ENCODE measurements at regions not wholly inside any gene's neighbourhood (a gene's known extent, or its start where the extent isn't known, plus 50 kb on each side); places are given as distances from the start of the nearest gene placed in this dataset.

DNA sequence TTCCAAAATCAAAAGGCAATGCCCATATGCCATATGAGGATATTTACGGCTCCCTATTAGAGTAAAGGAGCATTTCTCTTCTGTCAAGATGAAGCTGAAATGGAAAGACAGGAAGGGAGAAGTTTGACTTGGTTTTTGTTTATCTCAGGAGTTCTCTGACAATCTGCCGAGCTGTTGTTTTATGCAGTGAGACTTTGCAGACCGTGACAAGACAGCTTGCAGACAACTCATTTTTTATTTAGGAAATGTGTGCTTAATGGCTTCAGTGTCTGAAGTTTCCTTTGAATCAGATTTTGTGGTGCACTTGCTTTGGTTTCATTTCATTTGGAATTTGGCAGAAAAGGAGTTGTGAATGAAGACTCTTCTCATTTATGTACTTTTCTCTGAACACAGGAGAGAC, 145.4 kb downstream of the C12orf50 start:
- Histone ChIP-seq H3K9me3 (no peaks in the 10 kb centered on the region), H3K27me3 (no peaks in the 10 kb centered on the region), H3K4me3 (no peak overlapping the region), H3K36me3 (no peaks in the 10 kb centered on the region), H3K4me1 (no peaks in the 10 kb centered on the region), H3K27ac (no peak overlapping the region), H4K20me1 (no peaks in the 10 kb centered on the region), H3K4me2 (peak overlapping the region; percentile 38), H3K9ac (no peak overlapping the region)
- no peak for TF ChIP-seq Cebpa-rat (IDR thresholded peaks at IDR 0.05)

DNA sequence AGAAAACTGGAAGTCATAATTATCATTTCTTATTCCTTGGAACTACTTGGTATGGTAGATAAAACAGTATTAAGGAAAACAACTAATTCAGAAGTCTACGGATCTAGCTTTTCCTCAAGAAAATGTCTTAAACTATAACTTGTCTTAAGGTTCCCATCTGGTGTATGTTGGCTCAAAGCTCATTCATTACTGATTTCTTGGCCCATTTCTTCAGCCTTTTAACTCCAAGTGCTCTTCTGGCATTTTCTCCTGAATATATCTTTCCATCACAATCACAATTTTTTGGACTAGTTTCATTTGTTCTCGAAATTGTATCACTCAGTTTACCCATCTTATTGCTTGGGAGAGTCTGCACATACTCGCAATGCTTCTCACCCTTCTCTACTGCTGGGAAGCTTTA, 150.1 kb downstream of the C12orf50 start:
- Histone ChIP-seq H3K4me1 (no peaks in the 10 kb centered on the region), H3K9ac (no peak overlapping the region), H4K20me1 (no peaks in the 10 kb centered on the region), H3K36me3 (no peaks in the 10 kb centered on the region), H3K4me2 (no peak overlapping the region), H3K27ac (no peak overlapping the region), H3K4me3 (no peak overlapping the region), H3K9me3 (no peaks in the 10 kb centered on the region), H3K27me3 (no peaks in the 10 kb centered on the region)
- no peak for TF ChIP-seq Cebpa-rat (IDR thresholded peaks at IDR 0.05)

DNA sequence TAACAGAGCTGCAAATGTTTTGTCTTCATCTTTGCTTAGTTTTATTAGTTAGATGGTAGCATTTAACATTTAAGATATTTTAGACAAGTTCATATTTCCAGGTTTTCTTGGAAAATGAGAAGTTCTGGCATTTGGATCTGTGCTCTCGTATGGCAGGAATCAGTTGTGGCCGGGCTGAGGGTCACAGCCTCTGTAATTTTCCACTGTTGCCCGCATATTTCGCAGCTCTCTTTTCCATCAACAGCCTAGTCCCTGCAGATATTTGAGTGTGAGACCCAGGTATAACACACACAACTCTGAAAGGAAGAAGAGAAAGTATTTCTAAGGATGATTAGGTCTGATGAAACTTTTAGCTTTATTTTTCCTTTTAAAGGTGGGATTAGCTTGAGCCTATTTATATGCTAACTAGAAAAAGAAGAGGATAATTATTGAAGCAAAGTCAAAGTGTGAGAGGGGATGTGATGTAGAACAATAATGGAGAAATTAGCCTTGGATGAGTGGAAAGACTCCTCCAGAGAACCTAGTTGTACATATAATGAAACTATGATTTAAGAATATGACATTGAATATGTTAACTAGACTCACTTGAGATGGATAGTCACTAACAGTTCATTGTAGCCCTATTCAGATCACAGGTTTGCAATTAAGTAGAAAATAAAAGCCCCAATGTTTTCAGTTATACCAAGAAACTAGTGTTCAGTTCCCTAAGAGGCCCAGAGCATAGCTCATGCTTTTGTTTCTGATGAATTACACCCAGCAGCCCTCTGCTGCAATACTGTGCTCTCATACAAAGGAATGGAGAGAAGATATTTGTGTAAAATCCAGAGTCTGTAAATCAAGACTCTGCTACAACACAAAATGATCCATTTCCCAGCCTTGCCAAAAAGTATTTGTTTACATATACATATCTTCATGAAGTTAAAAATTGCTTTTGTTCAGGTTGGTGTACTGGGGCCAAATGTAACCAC, 158.4 kb downstream of the C12orf50 start:
- Histone ChIP-seq H3K4me1 (no peaks in the 10 kb centered on the region), H3K27ac (no peak overlapping the region), H3K27me3 (no peaks in the 10 kb centered on the region), H3K4me3 (no peak overlapping the region), H3K36me3 (no peaks in the 10 kb centered on the region), H3K9me3 (no peaks in the 10 kb centered on the region), H3K9ac (no peak overlapping the region), H4K20me1 (no peaks in the 10 kb centered on the region), H3K4me2 (no peak overlapping the region)
- TF ChIP-seq Cebpa-rat (IDR thresholded peaks at IDR 0.05) = no peak

DNA sequence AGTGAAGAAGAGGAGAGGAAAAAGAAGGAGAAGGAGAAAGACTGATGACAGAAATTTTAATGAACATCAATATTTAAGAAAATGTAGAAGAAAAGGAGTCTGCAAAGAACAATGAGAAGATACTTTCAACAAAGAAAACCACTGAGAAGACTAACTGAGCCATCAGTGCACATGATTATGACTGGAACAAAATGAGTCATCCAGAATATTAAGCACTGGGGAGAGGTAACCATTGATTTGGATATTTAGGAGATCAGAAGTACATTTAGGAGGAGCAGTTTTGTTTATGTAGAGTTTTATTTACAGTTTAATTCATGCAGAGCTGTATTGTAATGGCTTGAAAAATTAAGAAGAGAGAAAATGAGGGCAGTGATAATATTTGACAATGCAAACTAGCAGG, 159.1 kb downstream of the C12orf50 start:
- Histone ChIP-seq H3K36me3 (no peaks in the 10 kb centered on the region), H3K4me1 (no peaks in the 10 kb centered on the region), H3K27me3 (no peaks in the 10 kb centered on the region), H3K27ac (no peak overlapping the region), H4K20me1 (no peaks in the 10 kb centered on the region), H3K9me3 (no peaks in the 10 kb centered on the region), H3K4me2 (no peak overlapping the region), H3K4me3 (no peak overlapping the region), H3K9ac (no peak overlapping the region)
- TF ChIP-seq Cebpa-rat (IDR thresholded peaks at IDR 0.05) = no peak

DNA sequence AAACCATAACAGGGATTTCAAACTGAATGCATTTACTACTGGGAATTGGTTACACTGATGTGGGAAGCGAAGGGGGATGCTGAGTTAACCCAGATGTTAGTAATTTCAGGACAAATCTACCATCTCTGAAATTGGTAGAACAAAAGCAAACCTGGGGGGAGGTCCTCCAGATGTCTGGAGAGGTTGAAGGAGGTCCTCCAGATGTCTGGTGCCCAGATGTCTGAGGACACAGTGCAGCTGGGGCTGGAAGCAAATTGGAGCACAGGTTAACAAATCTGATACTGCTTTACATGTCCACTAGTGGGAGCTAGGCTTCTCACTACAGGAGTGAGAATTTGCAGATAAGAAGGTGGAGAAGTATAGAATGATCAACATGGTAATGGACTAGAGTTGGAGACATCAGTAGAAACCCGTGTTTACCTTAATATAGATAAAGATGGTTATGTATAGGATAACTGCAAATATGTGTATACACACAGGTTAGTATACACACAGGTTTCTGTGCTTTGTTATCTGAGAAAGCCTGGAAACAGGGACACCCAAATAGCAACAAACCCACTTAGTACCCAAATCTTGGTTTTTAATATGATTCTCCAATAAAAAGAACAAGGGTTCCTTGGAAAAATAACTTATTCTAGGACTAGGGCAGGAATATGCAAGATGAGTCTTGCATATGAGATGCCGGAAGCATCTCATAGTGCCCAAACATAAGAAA, 162.5 kb downstream of the C12orf50 start:
- Histone ChIP-seq H3K4me2 (no peak overlapping the region), H3K4me1 (no peaks in the 10 kb centered on the region), H3K36me3 (no peaks in the 10 kb centered on the region), H3K9ac (no peak overlapping the region), H3K27ac (no peak overlapping the region), H3K4me3 (no peak overlapping the region), H3K9me3 (no peaks in the 10 kb centered on the region), H3K27me3 (no peaks in the 10 kb centered on the region), H4K20me1 (no peaks in the 10 kb centered on the region)
- TF ChIP-seq Cebpa-rat (IDR thresholded peaks at IDR 0.05) = no peak

DNA sequence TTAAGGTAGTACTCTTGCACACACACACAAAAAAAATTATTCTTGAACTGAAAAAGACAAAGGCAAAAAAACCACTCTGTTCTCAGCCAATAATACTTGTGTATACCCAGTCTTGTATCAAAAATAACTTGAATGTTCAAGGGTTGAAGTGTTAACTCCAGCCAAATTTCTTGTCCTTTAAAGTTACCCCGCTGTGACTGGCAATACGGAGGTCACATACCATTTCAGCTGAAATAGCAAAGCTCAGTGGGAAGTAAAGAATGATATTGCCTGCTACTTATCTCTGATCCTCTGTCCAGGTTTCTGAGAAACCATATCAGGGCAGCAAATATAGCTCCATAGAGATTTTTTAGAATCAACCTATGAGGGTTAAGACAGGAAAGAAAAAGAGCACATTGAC, 167.4 kb downstream of the C12orf50 start:
- H3K4me2 ChIP-seq = no peak overlapping the region
- no peak for TF ChIP-seq Cebpa-rat (IDR thresholded peaks at IDR 0.05)
- no peaks in the 10 kb centered on the region for H3K36me3 ChIP-seq
- H3K9me3 ChIP-seq = no peaks in the 10 kb centered on the region
- no peak overlapping the region for H3K27ac ChIP-seq
- H3K4me3 ChIP-seq = no peak overlapping the region
- H4K20me1 ChIP-seq = no peaks in the 10 kb centered on the region
- no peaks in the 10 kb centered on the region for H3K4me1 ChIP-seq
- H3K27me3 ChIP-seq = no peaks in the 10 kb centered on the region
- H3K9ac ChIP-seq = no peak overlapping the region

DNA sequence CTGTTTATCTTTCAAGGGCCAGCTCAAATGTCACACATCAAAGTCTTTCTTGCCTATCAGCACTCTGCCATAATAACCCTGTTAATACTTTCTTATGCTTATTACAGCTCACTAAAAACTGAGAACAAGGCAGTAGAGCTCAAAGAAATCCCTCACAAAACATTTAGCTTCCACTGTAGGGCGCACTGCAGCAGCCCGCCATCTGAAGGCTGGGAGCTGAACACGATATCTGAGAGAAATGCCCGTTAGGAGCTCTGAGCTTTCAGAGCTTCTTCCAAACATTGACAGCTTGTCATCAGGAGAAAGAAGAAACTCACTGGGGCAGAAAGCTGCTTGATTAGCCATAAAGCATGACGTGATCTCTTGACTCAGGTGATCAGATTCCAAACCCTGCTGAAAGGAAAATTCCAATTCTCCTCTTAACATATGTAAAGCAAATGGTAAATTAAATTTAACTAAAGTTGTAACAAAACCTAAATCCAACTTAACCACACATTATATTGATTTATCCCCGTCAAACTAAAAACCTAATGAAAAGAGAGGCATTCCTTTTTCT, 175.7 kb downstream of the C12orf50 start:
- Histone ChIP-seq H3K4me2 (no peak overlapping the region), H3K9me3 (peaks cover 14% of the 10 kb centered on the region), H3K9ac (no peak overlapping the region), H3K36me3 (no peaks in the 10 kb centered on the region), H3K27me3 (no peaks in the 10 kb centered on the region), H3K4me1 (peaks cover 16% of the 10 kb centered on the region), H3K27ac (no peak overlapping the region), H4K20me1 (no peaks in the 10 kb centered on the region), H3K4me3 (no peak overlapping the region)
- no peak for TF ChIP-seq Cebpa-rat (IDR thresholded peaks at IDR 0.05)

DNA sequence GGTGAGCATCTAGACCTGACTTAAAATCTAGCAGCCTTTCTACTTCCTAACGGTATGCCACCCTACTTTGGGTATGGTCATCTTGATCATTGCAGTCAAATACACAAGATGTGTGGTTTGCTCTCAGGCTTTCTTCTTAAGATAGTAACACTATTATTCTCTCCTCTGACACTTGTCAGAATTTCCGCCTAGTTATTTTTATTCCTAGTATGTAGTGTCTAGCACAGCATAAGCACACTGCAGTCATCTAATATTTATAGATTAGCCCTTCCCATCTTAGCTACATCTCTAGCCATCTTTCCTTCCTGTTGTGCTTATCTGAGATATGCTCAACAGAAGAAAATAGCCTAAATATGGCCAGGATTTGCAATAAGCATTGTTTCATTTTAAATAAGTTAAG, 180.1 kb downstream of the C12orf50 start:
- Histone ChIP-seq H3K27ac (peak overlapping the region; percentile 10; the same call in 1 of the 2 replicates), H4K20me1 (no peaks in the 10 kb centered on the region), H3K27me3 (no peaks in the 10 kb centered on the region), H3K9ac (no peak overlapping the region; the same call in 1 of the 2 replicates), H3K4me1 (peaks cover 31% of the 10 kb centered on the region), H3K9me3 (peaks cover 10% of the 10 kb centered on the region), H3K36me3 (no peaks in the 10 kb centered on the region), H3K4me2 (peak overlapping the region; percentile 66), H3K4me3 (peak overlapping the region; percentile 6; the same call in 1 of the 2 replicates)
- TF ChIP-seq Cebpa-rat (IDR thresholded peaks at IDR 0.05) = no peak

DNA sequence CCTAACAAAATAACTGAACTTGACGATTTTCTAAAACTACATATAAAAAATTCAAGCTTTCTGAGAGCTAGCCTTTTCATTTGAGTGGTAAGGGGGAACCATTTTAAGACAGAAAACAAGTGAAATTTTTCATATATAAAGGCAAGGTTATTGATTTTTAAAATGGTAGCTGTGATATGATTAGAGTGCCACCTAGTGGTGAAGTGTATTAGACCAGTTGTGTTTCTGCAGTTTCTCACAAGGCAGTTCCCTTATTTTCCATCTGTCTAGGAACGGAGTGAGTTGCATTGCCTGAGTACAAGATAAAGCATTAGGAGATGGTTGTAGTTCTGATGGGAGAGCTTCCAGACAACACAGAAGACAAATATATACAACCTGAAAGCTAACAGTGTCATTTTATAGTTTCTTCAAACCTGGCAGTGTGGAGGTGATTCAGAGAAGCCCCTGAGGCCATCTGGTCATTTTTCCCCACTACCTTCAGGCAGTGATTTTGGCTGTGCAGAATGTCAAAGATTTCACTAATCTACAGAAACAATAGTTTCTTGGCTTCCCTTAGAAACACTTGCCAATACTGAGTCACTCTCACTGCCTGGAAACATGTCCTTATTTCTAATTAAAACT, 180.8 kb downstream of the C12orf50 start:
- H3K4me3 ChIP-seq = no peak overlapping the region; the same call in 1 of the 2 replicates
- peak overlapping the region; percentile 66 for H3K4me2 ChIP-seq
- no peaks in the 10 kb centered on the region for H4K20me1 ChIP-seq
- H3K36me3 ChIP-seq = no peaks in the 10 kb centered on the region
- H3K27ac ChIP-seq = peak overlapping the region; percentile 10; the same call in 1 of the 2 replicates
- H3K27me3 ChIP-seq = no peaks in the 10 kb centered on the region
- H3K4me1 ChIP-seq = peaks cover 31% of the 10 kb centered on the region
- TF ChIP-seq Cebpa-rat (IDR thresholded peaks at IDR 0.05) = no peak
- H3K9ac ChIP-seq = 0 out of 2 replicates have a peak overlapping the region, but pooled peaks have one; percentile 12
- H3K9me3 ChIP-seq = peaks cover 7% of the 10 kb centered on the region
